HEK293T (cell line): ENCODE measurements at regions not wholly inside any gene's neighbourhood (a gene's known extent, or its start where the extent isn't known, plus 50 kb on each side); places are given as distances from the start of the nearest gene placed in this dataset.

Experiments
- FOXA1 ChIP-seq: fragments of 450-650 bp; IDR thresholded peaks from 2 replicates; pipeline ENCODE4 v1.6.1; 2016; ENCODE audit warnings: mild to moderate bottlenecking
- SUZ12 ChIP-seq: fragments of 450-650 bp; IDR thresholded peaks from 2 replicates; pipeline ENCODE4 v1.6.1; 2016; ENCODE audit warnings: mild to moderate bottlenecking

GRCh38 chr2:52904355-52904891 lies 863.2 kb upstream of the CHAC2 start:
- TF ChIP-seq FOXA1 (no peak), SUZ12 (no peak)
